Retina (tissue), 1 donor: ENCODE measurements at regions not wholly inside any gene's neighbourhood (a gene's known extent, or its start where the extent isn't known, plus 50 kb on each side); places are given as distances from the start of the nearest gene placed in this dataset.

Experiments used
- DNase-seq: peaks from one replicate; pipeline ENCODE4 v3.0.0-alpha.2; 2016

DNA sequence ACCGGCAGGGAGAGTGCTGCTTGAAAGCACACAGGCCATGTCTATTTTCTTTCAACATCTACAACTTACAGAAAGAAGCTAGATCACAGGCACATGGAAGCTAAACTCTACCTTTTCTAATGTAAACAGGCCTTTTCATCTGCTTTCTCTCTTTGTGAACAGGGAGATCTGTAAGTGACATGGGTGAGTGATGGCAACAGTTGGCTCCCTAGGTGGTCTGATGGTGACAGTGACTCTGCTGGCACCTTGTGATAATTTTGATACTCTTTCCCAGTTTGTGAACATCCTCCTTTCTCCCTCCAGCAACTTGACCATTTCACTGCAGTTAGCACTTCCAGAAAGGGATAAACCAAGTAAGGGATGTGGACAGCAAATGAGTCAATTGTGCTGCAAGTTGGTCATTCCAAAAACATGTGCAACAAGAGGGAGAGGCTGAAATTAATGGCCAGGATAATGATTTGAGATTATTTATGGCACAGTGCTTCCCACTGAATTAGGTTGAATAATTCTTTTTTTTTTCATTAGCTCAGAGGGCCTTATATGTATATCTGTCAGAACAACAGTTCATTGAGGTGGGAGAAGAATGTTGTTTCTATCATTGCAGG, 89.5 kb downstream of the XCL2 start:
- no peak for DNase-seq

DNA sequence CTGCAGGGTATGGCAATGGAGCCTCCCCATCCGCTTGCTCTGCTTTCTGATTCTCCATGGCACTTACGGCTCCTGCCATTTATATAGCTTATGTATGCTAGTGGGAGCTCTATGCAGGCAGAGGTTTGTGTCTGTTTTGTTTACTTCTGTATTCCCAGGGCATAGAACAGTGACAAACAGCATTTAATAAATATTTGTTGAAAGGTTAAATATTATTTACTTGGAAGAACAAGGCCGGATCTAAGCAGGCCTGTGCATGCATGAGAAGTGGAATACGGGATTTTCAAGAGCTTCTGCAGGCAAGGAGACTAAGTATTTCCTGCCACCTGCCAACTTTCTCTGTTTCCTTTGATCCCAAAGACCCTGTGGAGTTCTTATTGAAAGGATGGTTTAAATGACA, 90.7 kb downstream of the XCL2 start:
- no peak for DNase-seq

DNA sequence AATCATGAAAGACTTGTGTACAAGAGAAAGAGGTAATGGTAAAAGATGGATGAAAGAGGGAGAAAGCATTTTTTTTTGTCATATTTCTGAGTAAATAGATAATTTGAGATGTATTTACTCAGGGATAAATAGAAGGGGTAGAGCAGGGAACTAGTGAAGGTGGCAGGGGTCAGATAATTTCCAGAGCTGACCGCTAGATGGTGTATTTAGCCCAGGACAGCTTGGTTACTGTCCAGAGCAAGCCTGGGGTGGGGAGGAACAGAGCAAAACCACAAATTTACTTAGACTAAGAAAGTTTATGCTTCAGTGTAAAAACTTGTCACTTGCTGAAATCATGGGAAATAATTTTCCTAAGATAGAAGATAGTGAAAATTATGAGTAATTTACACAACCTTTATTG, 91.5 kb downstream of the XCL2 start:
- no peak for DNase-seq

DNA sequence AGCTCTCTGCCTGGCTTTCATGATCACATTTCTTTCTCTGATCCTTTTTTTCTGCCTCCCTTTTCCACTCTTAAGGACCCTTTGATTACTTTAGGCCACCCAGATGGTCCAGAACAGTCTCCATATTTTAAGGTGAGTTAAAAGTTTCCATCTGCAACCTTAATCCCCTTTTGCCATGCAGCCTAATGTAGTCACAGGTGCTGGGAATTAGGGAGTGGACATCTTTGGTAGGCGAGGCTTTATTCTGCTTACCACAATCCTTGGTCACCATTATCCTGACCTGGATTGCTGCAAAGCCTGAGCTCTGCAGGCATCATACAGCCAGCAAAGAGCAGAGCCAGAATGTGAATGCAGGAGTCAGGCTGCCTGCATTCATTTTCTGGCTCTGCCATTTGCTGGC, 95.9 kb downstream of the XCL2 start:
- no peak for DNase-seq

DNA sequence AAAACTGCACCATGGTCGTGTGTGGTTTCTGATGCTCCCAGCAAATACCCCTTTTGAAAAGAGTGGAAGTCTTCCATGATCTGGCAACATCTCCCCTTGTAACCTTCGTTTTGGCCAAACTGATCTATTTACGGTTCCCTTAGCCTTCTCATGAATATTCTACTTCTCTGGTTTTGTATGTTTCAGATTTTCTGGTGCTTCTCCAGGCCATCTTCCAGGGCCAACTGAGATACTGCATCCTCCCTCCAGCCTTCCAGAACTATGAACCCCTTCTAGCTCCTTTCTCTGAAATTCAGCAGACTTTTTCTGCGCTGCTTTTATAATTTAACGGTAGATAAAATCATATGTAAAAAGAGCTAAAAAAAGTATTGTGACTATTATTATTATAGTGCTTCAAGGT, 97.7 kb downstream of the XCL2 start:
- DNase-seq, result no peak

DNA sequence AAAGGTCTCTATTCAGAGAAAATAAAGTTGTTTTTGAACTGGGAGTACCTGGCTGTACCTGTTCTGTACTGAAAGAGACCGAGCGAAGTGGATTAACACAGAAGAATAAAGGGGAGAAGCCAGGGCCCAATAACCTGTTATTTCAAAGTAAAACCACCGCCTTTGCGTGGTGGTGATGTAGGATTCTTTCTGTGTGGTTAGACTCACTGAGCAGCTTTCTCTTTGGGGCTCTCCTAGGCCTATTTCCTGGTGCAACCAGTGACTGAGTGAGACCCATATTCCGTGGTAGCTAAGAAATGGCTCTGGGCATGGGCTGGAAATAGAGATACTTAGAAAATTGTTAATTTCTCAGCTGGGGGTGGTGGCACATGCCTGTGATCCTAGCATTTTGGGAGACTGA, 99.9 kb downstream of the XCL2 start:
- DNase-seq, result no peak

DNA sequence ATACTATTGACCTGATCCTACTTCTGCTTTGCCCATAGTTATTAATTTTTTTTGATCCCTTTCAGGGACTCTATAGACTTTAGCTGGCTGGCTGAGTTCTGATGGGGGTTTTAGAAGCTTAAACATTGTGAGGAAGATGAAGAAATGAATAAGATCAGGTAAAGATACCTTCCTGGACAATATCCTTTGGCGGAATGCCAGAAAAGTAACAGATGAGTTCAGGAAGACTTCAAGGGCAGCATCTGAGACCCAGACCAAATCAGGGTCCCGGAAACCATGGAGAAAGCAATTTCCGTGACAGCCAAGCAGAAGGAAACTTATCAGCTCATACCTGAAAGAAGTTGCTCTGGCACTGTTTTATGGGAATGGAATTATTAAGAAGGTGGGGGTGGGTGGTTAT, 100.4 kb downstream of the XCL2 start:
- no peak for DNase-seq

DNA sequence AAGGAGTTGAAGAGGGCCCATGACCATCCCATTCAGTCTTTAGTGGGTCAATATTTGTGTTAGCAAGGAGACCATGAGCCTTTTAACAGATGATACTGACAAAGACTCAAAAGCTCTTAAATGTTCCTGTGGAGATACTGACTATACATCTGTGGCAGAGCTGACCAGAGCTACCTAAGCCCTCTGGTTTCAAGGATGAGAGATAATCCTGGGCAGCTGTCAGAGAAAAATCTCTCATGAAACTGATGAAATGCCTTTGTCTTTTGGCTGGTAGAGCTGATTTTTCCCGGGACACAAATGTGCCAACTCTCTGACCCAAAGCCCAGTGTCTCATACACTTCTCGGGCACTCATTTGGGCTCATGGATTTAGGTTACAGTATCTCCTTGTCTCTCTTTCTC, 100.9 kb downstream of the XCL2 start:
- DNase-seq, result no peak

DNA sequence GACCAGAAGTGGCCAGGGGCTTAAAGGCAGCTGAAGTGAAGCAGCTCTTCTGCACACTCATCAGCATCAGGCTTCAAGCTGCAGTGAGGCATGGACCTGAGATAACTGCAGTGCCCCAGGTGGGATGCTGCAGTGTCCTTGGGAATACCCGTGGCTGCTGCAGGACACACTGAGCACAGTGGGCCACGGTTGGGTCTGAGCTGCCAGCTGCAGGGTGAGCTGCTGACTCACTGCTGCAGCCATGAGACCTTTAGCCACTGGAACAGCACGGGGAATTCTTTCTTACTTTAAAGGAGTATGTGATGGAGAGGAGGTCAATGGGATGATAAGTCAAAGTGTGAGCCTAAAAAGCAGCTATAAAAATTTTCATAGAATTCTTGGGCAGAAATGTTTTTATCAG, 102.1 kb downstream of the XCL2 start:
- DNase-seq, result peak; percentile 4

DNA sequence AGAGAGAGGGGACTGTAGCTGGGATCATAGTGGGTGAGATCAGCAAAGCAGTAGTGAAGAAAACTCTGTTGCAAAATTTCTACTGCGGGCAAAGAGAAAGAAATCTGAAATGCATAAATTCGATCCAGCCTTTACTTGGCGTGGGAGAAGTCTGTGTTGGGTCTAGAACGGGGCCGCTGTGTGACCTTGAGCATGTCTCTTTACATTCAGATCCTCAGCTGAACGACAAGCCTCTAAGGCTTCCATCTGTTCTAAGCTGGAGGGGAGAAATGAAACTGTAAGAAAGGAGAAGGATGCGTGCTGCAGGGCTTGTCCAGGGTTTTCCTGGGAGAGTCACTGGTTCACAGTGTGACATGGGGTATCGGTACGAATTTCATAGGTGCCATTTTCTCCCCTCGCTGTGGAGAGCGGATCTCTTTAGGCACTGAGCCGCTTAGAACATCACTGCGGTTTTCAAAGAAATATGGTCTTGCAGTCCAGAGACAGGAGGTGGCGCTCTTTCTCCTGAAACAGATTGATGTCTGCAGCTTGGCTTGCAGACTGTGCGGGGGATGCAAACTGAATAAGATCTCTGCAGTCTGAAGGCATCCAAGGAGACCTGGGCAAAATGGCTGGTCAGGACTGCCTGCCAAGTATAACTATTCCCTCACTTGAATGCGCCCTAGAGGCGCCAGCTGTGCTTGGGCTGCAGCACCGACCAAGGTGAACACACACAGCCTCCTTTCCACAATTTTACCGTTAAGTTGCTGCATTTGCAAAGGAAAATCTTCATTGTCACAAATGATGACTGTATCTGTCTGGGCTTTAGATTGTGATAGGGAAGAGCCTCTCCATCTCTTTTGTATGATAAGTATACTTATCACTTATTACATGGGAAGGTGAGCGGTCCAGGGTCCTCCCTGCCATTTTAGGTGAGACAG, 104.1 kb downstream of the XCL2 start:
- DNase-seq, result peak; percentile 75

DNA sequence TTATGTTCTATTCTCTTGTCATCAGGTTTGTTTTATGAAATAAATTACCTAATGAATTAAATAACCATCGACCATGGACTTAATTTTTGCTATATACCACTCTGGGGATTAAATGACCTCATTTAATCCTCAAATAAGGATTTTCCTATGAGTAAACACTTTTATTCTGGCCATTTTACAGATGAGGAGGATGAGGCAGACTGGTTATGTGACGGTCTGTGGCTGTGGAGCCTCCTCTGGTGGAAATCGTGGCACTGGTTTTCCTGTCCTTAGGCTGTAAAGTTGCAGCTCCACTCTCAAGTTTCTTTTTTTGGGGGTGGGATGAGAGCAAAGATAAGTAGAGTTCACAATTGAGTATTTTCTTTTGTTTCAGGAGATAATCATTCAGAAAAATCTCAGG, 105.2 kb downstream of the XCL2 start:
- no peak for DNase-seq

DNA sequence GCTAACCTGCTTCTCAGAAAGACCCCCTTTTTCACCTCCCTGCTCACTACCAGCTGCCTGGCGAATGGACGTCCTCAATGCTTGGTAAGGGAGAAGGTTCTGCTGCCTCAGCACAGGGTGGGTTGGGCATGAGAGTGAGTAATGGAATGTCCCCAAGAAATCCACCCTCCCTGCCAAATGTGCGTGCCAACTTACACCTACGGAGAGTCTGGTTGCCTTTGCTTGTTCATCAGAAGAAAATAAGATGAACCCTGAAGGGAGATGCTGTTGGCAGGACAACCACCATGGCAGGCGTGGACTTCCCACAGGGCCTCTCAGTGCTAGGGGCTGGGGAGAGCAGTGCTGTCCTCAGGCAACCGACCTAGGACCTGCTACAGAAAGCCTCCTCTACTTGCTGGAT, 106.0 kb downstream of the XCL2 start:
- DNase-seq, result no peak

DNA sequence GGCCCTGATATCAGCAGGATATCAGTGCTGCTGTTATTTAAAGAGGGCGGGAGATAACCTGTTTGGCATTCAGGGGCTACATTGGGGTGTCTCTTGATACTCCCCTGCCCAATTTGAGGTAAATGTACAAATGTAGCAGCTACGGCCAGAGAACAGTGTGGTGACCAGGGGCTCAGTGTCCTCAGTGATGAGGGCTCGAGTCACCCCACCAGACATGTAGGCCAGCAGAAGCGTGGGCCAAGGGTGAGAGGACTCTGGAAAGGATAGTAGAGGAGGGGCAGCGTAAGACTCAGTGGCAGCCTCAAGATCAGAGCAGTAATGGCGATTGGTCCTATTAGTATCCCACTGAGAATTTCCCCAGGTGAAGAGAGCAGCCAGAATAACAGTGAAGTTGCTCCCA, 108.4 kb downstream of the XCL2 start:
- DNase-seq, result no peak

DNA sequence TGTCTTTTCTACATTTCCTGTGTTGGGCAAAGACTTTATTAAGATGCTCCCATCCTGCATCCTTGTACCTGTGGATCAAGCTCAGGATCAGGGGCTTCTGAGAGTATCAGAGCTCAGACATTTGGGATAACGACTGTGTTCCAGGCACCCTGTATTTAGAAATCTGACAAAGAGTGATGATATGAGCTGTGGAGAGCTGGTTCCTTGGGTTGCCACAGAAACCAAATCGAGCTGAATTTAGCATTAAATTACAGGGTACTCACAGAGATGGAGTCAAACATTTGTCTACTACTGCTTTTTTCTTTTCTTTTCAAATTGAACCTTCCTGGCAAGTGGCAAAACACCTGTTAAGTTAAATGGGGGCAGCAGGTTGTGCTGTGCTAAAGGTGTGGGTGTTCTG, 110.6 kb downstream of the XCL2 start:
- DNase-seq, result no peak

DNA sequence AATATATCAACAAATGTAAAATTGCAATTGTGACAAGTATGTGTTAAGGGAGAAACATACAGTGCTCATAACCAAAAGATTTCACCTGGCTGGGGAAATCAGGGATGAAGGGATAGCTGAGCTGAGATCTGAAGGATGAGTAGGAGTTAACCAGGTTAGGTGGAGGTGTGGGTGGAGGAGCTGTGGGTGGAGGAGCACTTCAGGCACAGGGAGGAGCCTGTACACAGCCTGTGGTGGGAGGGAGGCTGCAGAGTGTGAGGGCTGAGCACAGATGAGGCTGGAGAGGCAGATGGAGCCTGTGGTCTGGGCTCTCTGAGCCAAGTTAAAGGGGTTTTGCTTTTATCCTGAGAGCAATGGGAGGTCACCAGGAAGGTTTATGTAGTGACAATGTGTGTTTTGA, 111.9 kb downstream of the XCL2 start:
- no peak for DNase-seq

DNA sequence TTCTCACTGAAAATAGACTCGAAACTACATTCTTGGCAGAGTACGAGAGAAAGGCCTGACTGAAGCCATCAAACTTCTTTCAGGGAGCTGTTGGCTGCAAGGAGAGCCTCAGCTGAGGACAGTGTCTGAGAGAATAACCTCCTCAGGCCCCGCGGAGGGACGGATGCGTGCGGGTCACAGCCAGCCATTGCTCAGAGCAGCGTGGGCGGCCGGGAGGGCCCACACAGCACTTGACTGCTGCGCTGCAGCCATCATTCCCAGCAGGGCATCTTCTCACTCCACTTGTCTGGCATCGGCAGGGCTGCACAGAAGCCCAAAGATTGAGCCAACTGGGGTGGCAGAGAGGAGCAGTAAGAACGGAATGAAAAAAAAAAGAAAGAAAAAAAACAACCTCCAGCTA, 113.5 kb downstream of the XCL2 start:
- no peak for DNase-seq

DNA sequence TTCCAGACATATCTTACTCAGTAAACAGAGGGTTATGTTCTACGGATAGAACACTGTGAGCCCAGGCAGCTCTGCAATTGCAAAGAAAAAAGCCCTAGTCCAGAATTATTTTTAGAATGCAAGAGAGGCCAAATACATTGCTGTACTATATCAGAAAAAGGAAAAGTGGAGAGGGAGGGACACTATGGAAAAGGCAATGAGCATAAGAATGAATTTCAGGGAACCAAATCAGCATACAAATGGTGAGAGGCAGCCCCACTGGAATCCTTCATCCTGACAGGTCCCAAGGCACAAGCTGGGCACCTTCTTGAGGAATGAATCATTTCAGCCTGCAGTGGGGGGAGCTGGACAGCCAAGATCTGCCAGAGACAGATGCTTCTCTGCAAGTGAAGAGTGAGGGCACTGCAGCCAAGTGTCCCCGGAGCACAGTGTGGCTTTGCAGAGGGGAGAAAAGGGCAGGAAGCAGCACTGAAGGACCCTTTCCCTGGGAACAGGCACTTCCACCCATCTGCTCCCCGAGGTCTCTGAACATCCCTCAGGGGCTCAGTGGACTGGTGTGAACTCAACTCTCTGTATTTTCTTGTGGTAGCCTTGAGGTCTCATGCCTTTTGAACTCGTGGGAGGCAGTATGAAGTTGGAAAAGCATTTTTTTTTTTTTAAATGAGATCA, 115.6 kb downstream of the XCL2 start:
- no peak for DNase-seq

DNA sequence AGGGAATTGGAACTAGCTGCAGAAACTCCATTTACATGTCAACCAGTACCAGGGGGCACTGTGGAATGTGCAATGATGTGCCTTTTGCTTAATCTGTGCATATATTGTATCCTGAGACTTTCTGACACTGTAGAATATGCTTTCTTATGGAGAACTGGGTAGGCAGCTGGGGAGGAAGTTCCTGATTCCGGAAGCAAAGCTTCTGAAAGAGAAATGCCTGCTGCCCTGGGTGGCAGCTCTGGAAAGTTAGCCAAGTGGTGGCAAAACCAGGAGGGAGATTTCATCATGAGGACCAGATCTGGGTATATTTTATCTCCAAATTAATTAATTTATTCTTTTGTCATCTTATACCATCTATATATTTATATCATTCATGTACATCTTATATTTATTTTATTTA, 116.7 kb downstream of the XCL2 start:
- no peak for DNase-seq

DNA sequence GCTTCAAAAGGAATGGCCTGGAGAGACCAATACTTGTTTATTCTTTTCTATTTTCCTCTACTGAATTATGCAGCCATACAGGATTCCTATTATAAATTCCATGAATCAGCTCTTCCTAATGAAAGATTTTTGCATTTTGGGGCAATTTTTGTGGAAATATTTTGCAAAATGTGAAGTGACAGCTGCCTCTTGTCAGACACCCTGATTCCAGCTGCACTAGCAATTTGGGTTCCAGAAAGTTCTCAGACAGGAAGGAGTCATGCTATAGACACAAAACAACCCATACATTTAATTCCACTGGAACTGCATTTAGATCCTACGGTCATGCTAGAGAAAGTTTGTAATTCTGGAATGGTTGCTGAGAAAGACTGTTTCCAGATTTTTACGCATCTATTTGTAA, 119.5 kb downstream of the XCL2 start:
- no peak for DNase-seq

DNA sequence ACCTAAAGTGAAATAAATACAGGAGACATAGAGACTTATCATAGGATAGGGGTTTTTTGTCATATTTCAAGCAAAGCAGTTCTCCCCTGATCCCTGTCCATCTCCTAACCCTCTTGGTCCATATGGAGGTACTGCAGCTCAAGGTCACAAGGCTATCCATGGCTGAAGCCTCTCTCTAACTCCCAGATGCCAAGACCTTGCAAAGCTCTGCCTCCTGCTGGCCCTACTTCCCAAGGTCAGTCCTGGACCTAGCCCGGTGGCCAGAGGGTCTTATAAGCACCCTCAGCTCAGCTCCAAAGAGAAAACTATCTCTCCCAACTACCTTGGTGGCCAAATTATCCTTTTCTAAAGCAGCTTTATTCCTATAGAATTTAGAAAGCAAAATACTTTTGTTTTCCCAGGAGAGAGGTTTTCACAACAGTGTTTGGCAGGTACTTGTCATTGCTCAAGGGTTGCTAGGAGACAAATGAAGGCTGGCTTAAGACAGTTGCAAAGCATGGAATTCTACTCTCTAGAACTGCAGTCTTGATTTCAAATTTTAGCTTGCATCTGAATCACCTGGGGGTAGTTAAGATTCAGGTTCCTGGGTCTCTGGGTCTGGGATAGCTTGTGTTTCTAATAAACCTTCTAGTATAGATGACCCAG, 121.5 kb downstream of the XCL2 start:
- no peak for DNase-seq

DNA sequence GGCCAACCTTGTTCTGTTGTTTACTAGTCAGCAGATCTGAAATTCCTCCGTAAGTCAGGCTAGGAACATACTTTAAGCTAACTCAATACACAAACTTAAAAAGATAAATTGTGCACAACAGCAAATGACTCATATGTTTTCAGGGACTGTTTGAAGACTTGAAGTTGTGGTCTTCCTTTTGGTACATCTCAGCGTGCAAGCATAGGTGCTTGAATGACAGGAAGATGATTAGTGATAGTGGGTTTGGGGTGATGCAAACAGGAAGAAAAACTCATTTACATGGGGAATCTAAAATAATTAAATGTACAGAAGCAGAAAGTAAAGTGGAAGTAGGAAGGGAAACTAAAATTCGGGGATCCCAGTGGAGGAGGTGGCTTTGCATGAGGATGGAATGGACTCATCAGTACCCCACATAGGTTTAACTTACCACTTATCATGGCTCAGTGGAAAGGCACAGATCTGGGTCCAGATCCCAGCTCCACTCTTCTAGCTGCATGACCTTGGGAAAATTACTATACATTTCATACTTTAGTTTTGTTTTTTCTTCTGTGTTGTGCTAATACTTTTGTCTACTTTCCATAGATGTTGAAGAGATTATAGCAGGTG, 122.3 kb downstream of the XCL2 start:
- DNase-seq, result no peak

DNA sequence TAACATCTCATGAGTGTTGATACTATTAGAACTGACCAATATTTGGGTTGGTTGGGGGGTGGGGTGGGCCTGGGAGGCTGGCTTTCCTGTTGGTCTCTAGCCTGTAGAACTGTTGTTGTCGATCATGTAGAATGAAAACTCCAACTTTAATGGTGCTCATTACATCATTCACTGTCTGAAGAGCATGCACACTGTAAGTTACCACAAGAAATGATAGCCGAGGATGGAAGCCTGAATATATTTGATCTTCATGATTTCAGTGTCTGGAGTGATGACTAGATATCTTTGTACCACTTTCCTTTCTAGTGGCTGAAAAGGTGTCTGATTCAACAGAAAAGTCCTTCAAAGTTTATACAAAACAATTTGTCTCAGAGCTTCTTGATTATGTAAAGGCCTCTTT, 123.6 kb downstream of the XCL2 start:
- no peak for DNase-seq

DNA sequence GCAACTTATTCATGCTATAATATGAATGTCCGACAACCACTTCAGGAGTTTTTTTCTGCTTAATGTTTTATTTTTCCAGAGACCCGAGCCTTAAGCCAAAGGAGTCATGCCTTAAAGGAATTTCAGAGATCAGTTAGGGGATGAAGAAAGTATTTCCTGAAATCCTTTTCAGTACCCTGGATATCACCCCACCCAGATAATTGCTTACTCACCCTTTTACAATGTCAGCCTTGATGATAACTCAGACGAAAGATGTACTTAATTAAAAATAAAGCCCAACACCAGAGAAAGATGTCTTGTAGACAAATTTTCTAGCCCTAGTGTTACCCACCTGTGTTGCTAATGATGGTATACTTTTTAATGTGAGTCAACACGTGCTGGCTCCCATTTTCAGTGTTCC, 124.1 kb downstream of the XCL2 start:
- no peak for DNase-seq
